ENCODE measurements at regions not wholly inside any gene's neighbourhood (a gene's known extent, or its start where the extent isn't known, plus 50 kb on each side); places are given as distances from the start of the nearest gene placed in this dataset.

- no peak for TF ChIP-seq CTCF (IDR thresholded peaks at IDR 0.05)
- TF ChIP-seq POLR2A (IDR thresholded peaks at IDR 0.05) = no peak
Measured at GRCh38 chr7:92956575-92956974, 120.2 kb upstream of the CDK6 start.
